Fibroblast of pulmonary artery (primary cell): ENCODE measurements at regions not wholly inside any gene's neighbourhood (a gene's known extent, or its start where the extent isn't known, plus 50 kb on each side); places are given as distances from the start of the nearest gene placed in this dataset.
A peak's percentile ranks its signal among the peaks of the same experiment; 100 is the strongest.

Experiments used
- DNase-seq: peaks from one replicate; pipeline ENCODE4 v3.0.0-alpha.2; 2010; ENCODE audit warnings: low read depth
- H3K4me3 ChIP-seq: replicated peaks from 2 replicates; pipeline ENCODE4 v1.5.1; 2011; ENCODE audit warnings: low read depth, mild to moderate bottlenecking, control low read depth, low read length, moderate library complexity
- TF ChIP-seq, protein P1 (sequence below): IDR thresholded peaks from 2 replicates; pipeline ENCODE4 v1.5.1; 2011; ENCODE audit warnings: mild to moderate bottlenecking, control low read depth, low read length, inconsistent platforms; ENCODE audit errors: missing control alignments

DNA sequence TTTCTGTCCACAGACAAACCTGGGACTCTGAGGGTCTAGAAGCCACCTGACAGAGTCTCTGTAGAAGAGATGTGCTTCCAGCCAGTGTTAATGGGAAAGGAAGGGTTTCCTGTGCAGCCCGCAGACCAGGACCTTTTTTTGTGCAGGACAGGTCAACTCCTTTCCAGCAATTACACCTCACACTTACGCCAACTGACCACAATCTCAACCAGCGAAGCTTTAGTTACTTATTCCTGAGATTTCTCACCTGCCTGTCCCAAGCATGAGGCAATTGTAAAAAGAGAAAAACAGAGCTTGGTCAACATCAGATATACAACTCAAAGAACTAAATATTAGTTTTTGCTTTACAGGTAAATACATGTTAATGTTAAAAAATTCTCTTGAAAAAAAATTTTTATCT is 393.8 kb upstream of the ID4 start:
- H3K4me3 ChIP-seq = no peak overlapping the region
- TF ChIP-seq, protein P1, sequence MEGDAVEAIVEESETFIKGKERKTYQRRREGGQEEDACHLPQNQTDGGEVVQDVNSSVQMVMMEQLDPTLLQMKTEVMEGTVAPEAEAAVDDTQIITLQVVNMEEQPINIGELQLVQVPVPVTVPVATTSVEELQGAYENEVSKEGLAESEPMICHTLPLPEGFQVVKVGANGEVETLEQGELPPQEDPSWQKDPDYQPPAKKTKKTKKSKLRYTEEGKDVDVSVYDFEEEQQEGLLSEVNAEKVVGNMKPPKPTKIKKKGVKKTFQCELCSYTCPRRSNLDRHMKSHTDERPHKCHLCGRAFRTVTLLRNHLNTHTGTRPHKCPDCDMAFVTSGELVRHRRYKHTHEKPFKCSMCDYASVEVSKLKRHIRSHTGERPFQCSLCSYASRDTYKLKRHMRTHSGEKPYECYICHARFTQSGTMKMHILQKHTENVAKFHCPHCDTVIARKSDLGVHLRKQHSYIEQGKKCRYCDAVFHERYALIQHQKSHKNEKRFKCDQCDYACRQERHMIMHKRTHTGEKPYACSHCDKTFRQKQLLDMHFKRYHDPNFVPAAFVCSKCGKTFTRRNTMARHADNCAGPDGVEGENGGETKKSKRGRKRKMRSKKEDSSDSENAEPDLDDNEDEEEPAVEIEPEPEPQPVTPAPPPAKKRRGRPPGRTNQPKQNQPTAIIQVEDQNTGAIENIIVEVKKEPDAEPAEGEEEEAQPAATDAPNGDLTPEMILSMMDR = no peak
- DNase-seq = no peak

DNA sequence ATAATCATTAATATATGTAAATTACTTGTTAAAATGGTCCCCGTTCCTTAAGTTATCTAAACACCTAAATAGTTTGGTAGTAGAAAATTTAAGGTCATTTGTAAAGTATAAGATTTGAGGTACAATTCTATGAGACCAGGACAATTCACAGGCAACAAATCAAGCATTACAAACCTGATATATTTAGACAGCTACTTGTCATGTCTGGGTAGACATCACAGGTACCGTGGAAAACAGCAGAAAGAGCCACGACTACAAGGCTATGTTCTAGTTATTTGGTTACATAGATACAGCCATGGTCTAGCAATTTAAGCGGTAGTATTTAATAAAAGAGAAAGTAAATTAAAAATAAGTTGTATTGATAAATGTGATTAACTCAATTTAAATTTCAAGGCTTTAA is 393.1 kb upstream of the ID4 start:
- no peak for DNase-seq
- TF ChIP-seq, protein P1 = no peak

DNA sequence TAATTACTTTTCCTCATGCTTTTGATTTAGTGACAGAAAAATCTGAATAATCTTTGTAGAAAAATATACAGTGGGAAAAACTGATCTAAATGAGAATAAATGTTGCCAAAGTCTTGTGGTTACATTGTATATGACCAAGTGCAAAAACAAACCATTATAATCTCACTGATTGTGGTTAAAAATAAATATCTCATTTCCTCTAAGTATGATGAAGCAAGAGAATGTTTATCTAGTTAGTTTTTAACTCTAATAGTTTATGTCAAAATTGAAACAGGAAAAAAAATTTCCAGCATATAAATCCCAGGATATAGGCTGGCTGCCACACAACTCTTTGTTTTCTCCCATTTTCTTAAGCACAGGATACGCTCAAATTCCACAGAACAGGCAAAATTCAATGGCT is 392.7 kb upstream of the ID4 start:
- peak; percentile 41 for DNase-seq
- no peak overlapping the region for H3K4me3 ChIP-seq
- TF ChIP-seq, protein P1 = no peak

More for the DNA sequence above, 393.1 kb upstream of the ID4 start:
- no peak overlapping the region for H3K4me3 ChIP-seq

DNA sequence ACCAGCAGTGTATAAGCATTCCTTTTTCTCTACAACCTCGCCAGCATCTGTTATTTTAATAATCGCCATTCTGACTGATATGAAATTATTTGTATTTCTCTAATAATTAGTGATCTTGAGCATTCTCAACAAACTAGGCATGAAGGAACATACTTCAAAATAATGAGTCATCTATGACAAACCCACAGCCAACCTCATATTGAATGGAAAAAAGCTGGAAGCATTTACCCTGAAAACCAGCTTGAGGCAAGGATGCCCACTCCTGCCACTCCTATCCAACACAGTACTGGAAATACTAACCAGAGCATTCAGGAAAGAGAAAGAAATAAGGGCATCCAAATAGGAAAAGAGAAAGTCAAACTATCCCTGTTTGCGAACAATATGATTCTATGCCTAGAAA is 390.6 kb upstream of the ID4 start:
- TF ChIP-seq, protein P1 = no peak
- DNase-seq = no peak
- no peak overlapping the region for H3K4me3 ChIP-seq

DNA sequence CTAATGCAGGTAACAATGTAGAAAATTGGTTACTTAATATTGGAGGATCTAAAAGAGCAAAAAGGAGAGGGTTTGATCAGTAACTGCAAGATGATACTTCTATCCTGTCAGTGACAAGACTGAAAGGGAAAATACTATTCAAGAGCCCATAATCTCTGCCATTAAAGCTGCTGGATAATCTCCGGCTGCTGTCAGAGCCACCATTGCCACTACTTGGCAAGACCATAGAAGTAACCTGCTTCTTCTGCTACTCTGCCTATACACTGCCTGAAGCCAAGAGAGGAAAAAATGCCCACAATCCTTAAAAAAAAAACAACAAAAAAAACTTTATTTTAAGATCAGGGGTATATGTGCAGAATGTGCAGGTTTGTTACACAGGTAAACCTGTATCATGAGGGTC is 386.5 kb upstream of the ID4 start:
- no peak for DNase-seq
- no peak overlapping the region for H3K4me3 ChIP-seq
- TF ChIP-seq, protein P1 = no peak

DNA sequence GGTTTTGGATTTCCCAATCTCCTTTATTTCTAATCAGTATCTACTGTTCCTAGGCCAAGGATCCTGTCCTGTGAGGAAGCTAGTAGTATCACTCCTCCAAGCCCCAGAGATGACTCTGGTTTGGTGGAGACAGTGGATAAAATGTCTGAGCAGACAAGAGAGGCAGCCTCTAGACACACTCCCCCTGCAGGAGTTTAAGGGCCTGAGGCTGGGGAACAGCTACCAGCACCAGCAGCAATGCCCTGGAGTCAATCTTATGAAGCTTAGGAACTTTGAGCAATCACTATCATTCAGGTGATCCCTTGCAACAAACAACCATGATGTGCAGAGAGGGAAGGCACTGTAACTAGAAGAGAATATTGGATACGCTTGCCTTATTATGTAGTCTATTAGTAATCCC is 384.7 kb upstream of the ID4 start:
- DNase-seq = no peak
- TF ChIP-seq, protein P1 = peak; percentile 2
- H3K4me3 ChIP-seq = no peak overlapping the region

DNA sequence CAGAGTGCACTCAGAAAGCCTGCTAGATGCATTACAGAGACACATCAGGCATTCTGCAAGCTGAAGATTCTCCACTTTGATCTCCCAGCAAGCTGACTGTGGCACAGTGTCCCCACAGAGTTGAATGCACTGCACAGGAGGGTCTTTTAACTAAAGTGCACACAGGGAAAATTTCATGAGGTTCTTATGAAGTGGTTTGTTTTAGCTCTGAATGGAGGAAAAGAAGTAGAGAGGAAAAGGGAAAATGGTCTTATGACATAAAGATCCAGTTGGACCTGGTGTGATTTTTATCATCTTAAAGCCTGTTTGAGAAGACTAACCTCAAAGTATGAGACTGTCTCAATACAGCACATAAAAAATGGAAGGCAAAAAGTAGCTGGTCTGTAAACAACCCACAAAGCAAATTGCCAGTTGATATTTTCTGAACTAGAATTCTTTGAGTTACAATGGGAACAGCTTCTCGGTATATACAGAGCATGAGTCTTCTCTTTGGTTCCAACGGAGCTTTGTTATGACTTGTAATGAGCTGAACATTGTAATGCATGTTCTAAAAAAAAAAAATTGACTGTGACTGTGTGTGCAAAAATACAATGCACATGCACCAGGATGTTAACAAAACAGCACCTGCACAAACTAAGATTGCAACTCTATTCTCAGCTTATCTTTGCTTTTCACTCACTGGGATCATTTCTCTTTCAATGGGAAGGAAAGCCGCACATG is 383.0 kb upstream of the ID4 start:
- no peak for DNase-seq
- TF ChIP-seq, protein P1 = no peak
- no peak overlapping the region for H3K4me3 ChIP-seq
